SK-N-SH (cell line): ENCODE measurements at regions not wholly inside any gene's neighbourhood (a gene's known extent, or its start where the extent isn't known, plus 50 kb on each side); places are given as distances from the start of the nearest gene placed in this dataset.

Source experiments
- CTCF ChIA-PET: fragments of 300-600, 350-600 bp; formaldehyde crosslinking; extraction: SDS; loops from one replicate; lab custom pipeline; 2021; lab: Yijun Ruan, JAX
- POLR2A ChIA-PET: fragments of 350-600 bp; sonication (Branson Sonifier 250); formaldehyde crosslinking; extraction: SDS; loops from one replicate; lab custom pipeline; 2020; ENCODE audit warnings: antibody characterized with exemption, inconsistent platforms; lab: Yijun Ruan, JAX
- DNase-seq: peaks from one replicate; pipeline ENCODE4 v3.0.0; 2012
- H2AFZ ChIP-seq: fragments of 200-600 bp; sonication (generic); 2 replicates; pipeline ENCODE4 v1.8.1; 2016; ENCODE audit warnings: antibody characterized with exemption, mild to moderate bottlenecking, low read depth
- H3F3A ChIP-seq: fragments of 200-600 bp; sonication (generic); replicated peaks from 2 replicates; pipeline ENCODE3; 2016; ENCODE audit warnings: antibody characterized with exemption, mild to moderate bottlenecking; ENCODE audit not compliant: insufficient read depth
- H3K27ac ChIP-seq, 2 experiments: fragments of 200-500 bp in 1 of 2; fragments of 200-600 bp in 1 of 2; sonication (Bioruptor generic) in 1 of 2; sonication (generic), shearing (Covaris generic) in 1 of 2; 2 replicates each; pipeline versions ENCODE4 v1.5.1 to v1.6.1; 2014 to 2016; ENCODE audit warnings: low read depth in 2 of 2, inconsistent platforms in 1 of 2, low read length in 1 of 2, mild to moderate bottlenecking in 1 of 2, mixed read lengths in 1 of 2
- H3K27me3 ChIP-seq: fragments of 200-600 bp; sonication (generic), shearing (Covaris generic); 2 replicates; pipeline ENCODE4 v1.6.1; 2016; ENCODE audit warnings: mixed run types; ENCODE audit not compliant: insufficient read depth
- H3K36me3 ChIP-seq, 2 experiments: fragments of 200-500 bp in 1 of 2; fragments of 200-600 bp in 1 of 2; sonication (Bioruptor generic) in 1 of 2; sonication (generic) in 1 of 2; replicated peaks in 1 of 2; 2 replicates each; pipeline versions ENCODE3 to v1.5.1; 2014 to 2016; ENCODE audit warnings: low read length in 1 of 2, mild to moderate bottlenecking in 1 of 2; ENCODE audit not compliant: insufficient read depth in 2 of 2, control insufficient read depth in 1 of 2
- H3K4me1 ChIP-seq, 2 experiments: fragments of 200-500 bp in 1 of 2; fragments of 200-600 bp in 1 of 2; sonication (Bioruptor generic) in 1 of 2; sonication (generic), shearing (Covaris generic) in 1 of 2; 2 replicates each; pipeline versions ENCODE4 v1.5.1 to v1.6.1; 2014 to 2016; ENCODE audit warnings: low read depth in 1 of 2, low read length in 1 of 2, mixed run types in 1 of 2; ENCODE audit not compliant: insufficient read depth in 2 of 2, control insufficient read depth in 1 of 2
- H3K4me2 ChIP-seq: fragments of 200-600 bp; sonication (generic), shearing (Covaris generic); 2 replicates; pipeline ENCODE4 v1.6.1; 2017; ENCODE audit warnings: mixed run types
- H3K4me3 ChIP-seq, 2 experiments: fragments of 200-500 bp in 1 of 2; fragments of 200-600 bp in 1 of 2; sonication (Bioruptor generic) in 1 of 2; sonication (generic), shearing (Covaris generic) in 1 of 2; 2 replicates each; pipeline versions ENCODE4 v1.5.1 to v1.8.1; 2014 to 2016; ENCODE audit warnings: low read depth in 2 of 2, inconsistent platforms in 1 of 2, low read length in 1 of 2, mild to moderate bottlenecking in 1 of 2, mixed read lengths in 1 of 2, moderate library complexity in 1 of 2
- H3K79me2 ChIP-seq: fragments of 200-600 bp; sonication (generic); 2 replicates; pipeline ENCODE4 v1.8.1; 2017; ENCODE audit warnings: mild to moderate bottlenecking; ENCODE audit not compliant: insufficient read depth
- H3K9ac ChIP-seq: fragments of 200-600 bp; sonication (generic); 2 replicates; pipeline ENCODE4 v1.6.1; 2017; ENCODE audit warnings: mixed run types
- H3K9me2 ChIP-seq: fragments of 200-600 bp; sonication (generic); 2 replicates; pipeline ENCODE4 v1.6.1; 2017; ENCODE audit warnings: mixed run types
- H3K9me3 ChIP-seq: fragments of 200-600 bp; sonication (generic); 2 replicates; pipeline ENCODE4 v1.6.1; 2017; ENCODE audit warnings: mixed run types, mild to moderate bottlenecking, moderate library complexity
- H4K20me1 ChIP-seq: fragments of 200-600 bp; sonication (generic); 2 replicates; pipeline ENCODE4 v1.6.1; 2017; ENCODE audit warnings: mild to moderate bottlenecking, mixed run types; ENCODE audit not compliant: insufficient read depth
- CHD2 ChIP-seq: fragments of 150-350 bp; IDR thresholded peaks from 2 replicates; pipeline ENCODE4 v1.6.1; 2018; ENCODE audit warnings: low read length; ENCODE audit not compliant: partially characterized antibody
- EP300 ChIP-seq, 2 experiments: IDR thresholded peaks; 2 replicates each; pipeline versions ENCODE4 v1.4.0 to v1.6.1; 2012; ENCODE audit warnings: borderline replicate concordance in 1 of 2, low read depth in 1 of 2, low read length in 1 of 2
- FOSL2 ChIP-seq: IDR thresholded peaks from 2 replicates; pipeline ENCODE4 v1.4.0; 2012; ENCODE audit warnings: low read depth, mild to moderate bottlenecking, moderate library complexity, borderline replicate concordance
- FOXJ3 ChIP-seq: sonication (generic); formaldehyde crosslinking; IDR thresholded peaks from 2 replicates; pipeline ENCODE4 v1.5.1; 2020; ENCODE audit warnings: mild to moderate bottlenecking, missing genetic modification reagents
- FOXM1 ChIP-seq: IDR thresholded peaks from 2 replicates; pipeline ENCODE4 v1.4.0; 2012; ENCODE audit warnings: low read depth, mild to moderate bottlenecking
- GABPA ChIP-seq: IDR thresholded peaks from 2 replicates; pipeline ENCODE4 v1.4.0; 2012; ENCODE audit warnings: low read depth, mild to moderate bottlenecking
- GATA2 ChIP-seq: sonication (generic); formaldehyde crosslinking; IDR thresholded peaks from 2 replicates; pipeline ENCODE4 v1.5.0; 2020; ENCODE audit warnings: mild to moderate bottlenecking, missing genetic modification reagents
- JUND ChIP-seq: IDR thresholded peaks from 2 replicates; pipeline ENCODE4 v1.4.0; 2012
- MXI1 ChIP-seq: IDR thresholded peaks from 2 replicates; pipeline ENCODE4 v1.6.1; 2012; ENCODE audit warnings: mild to moderate bottlenecking, low read depth, low read length, improper control_type of control experiment
- NFIC ChIP-seq: IDR thresholded peaks from 2 replicates; pipeline ENCODE4 v1.4.0; 2012; ENCODE audit warnings: borderline replicate concordance
- NRF1 ChIP-seq: IDR thresholded peaks from 2 replicates; pipeline ENCODE4 v1.6.1; 2012; ENCODE audit warnings: low read depth, mild to moderate bottlenecking, low read length
- RXRA ChIP-seq: IDR thresholded peaks from 2 replicates; pipeline ENCODE4 v1.4.0; 2012; ENCODE audit warnings: low read depth, mild to moderate bottlenecking, borderline replicate concordance
- TAF1 ChIP-seq: IDR thresholded peaks from 2 replicates; pipeline ENCODE4 v1.6.1; 2012; ENCODE audit warnings: low read depth, mild to moderate bottlenecking, low read length, moderate library complexity, borderline replicate concordance
- TCF12 ChIP-seq: IDR thresholded peaks from 2 replicates; pipeline ENCODE4 v1.4.0; 2012
- TEAD4 ChIP-seq: IDR thresholded peaks from 2 replicates; pipeline ENCODE4 v1.4.0; 2012; ENCODE audit warnings: mild to moderate bottlenecking, borderline replicate concordance; ENCODE audit not compliant: insufficient read depth
- YY1 ChIP-seq: IDR thresholded peaks from 2 replicates; pipeline ENCODE4 v1.4.0; 2012; ENCODE audit warnings: low read depth, mild to moderate bottlenecking
- WGBS: methylation state at CpG from one replicate; pipeline ENCODE4 v1.1.6; 2017; ENCODE audit warnings: low lambda C conversion rate; 5-methylcytosine and 5-hydroxymethylcytosine counted together
- TF ChIP-seq, protein P1 (sequence below): IDR thresholded peaks from 2 replicates; pipeline ENCODE4 v1.4.0; 2012; ENCODE audit warnings: low read depth, borderline replicate concordance
- TF ChIP-seq, protein P2 (sequence below): IDR thresholded peaks from 2 replicates; pipeline ENCODE4 v1.4.0; 2012; ENCODE audit warnings: low read depth, borderline replicate concordance
- TF ChIP-seq, protein P3 (sequence below): IDR thresholded peaks from 2 replicates; pipeline ENCODE4; 2012

DNA sequence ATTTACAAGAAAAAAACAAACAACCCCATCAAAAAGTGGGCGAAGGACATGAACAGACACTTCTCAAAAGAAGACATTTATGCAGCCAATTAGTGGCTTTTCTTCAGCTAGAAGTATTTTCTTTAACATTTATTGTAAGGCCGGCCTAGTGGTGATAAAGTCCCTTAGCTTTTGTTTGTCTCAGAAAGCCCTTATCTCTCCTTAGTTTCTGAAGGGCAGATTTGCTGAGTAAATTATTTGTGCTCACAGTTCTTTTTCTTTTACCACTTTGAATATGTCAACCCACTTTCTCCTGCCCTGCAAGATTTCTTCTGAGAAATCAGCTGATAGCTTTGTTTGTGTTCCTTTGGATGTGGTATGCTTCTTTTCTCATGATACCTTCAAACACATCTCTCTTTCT is 344.0 kb upstream of the SYNCRIP start:
- H3K9me2 ChIP-seq, result no peaks in the 10 kb centered on the region
- TF ChIP-seq MXI1 (no peak), GABPA (no peak), CHD2 (no peak), NRF1 (no peak), FOXM1 (no peak), JUND (no peak), FOXJ3 (CRISPR knock-in tag) (no peak), TCF12 (no peak), EP300 (IDR thresholded peaks at IDR 0.05; ENCODE audit: borderline replicate concordance in 1 of 2, low read depth in 1 of 2, low read length in 1 of 2) (no peak), GATA2 (CRISPR knock-in tag) (no peak)
- TF ChIP-seq, protein P1, sequence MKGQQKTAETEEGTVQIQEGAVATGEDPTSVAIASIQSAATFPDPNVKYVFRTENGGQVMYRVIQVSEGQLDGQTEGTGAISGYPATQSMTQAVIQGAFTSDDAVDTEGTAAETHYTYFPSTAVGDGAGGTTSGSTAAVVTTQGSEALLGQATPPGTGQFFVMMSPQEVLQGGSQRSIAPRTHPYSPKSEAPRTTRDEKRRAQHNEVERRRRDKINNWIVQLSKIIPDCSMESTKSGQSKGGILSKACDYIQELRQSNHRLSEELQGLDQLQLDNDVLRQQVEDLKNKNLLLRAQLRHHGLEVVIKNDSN, result no peak
- TF ChIP-seq, protein P2, sequence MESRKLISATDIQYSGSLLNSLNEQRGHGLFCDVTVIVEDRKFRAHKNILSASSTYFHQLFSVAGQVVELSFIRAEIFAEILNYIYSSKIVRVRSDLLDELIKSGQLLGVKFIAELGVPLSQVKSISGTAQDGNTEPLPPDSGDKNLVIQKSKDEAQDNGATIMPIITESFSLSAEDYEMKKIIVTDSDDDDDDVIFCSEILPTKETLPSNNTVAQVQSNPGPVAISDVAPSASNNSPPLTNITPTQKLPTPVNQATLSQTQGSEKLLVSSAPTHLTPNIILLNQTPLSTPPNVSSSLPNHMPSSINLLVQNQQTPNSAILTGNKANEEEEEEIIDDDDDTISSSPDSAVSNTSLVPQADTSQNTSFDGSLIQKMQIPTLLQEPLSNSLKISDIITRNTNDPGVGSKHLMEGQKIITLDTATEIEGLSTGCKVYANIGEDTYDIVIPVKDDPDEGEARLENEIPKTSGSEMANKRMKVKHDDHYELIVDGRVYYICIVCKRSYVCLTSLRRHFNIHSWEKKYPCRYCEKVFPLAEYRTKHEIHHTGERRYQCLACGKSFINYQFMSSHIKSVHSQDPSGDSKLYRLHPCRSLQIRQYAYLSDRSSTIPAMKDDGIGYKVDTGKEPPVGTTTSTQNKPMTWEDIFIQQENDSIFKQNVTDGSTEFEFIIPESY, result no peak
- H3K27ac ChIP-seq, result no peak overlapping the region
- H3K4me1 ChIP-seq, result no peaks in the 10 kb centered on the region
- WGBS, result 45% methylated on average over 2 of the region's 2 CpGs
- no peak overlapping the region for H3K4me2 ChIP-seq
- no peak for DNase-seq
- CTCF ChIA-PET, result no interaction called here
- no peaks in the 10 kb centered on the region for H3K9me3 ChIP-seq
- H2AFZ ChIP-seq, result no peak overlapping the region
- no peak overlapping the region for H3K4me3 ChIP-seq
- H3F3A ChIP-seq, result no peaks in the 10 kb centered on the region
- H3K36me3 ChIP-seq, result no peaks in the 10 kb centered on the region
- POLR2A ChIA-PET, result no interaction called here
- H4K20me1 ChIP-seq, result no peaks in the 10 kb centered on the region
- H3K27me3 ChIP-seq, result no peaks in the 10 kb centered on the region
- H3K9ac ChIP-seq, result no peak overlapping the region
- no peaks in the 10 kb centered on the region for H3K79me2 ChIP-seq

DNA sequence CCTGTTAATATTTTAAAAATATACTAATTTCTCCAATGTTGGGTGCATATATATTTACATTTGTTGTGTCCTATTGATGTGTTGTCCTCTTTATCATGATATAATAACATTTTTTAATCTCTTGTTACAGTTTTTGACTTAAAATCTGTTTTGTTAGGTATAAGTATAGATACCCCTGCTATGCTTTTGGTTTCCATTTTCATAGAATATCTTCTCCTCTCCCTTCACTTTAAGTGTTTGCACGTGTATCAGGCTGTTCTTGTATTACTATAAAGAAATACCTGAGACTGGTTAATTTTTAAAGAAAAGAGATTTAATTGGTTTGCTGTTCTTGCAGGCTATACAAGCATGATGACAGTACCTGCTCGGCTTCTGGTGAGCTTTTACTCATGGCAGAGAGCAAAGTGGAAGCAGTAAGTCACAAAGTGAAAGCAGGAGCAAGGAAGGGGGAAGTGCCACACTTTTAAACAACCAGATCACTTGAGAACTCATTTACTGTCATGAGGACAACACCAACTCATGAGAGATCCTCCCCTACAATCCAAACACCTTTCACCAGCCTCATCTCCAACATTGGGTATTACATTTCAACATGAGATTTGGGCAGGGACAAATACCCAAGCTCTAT is 340.5 kb upstream of the SYNCRIP start:
- CTCF ChIA-PET, result no interaction called here
- H3K9me2 ChIP-seq, result no peaks in the 10 kb centered on the region
- no peaks in the 10 kb centered on the region for H3K27me3 ChIP-seq
- no peak for DNase-seq
- no peak overlapping the region for H3K27ac ChIP-seq
- no peak overlapping the region for H3K4me2 ChIP-seq
- no peak overlapping the region for H2AFZ ChIP-seq
- H3K4me3 ChIP-seq, result no peak overlapping the region
- no peaks in the 10 kb centered on the region for H3K9me3 ChIP-seq
- no peaks in the 10 kb centered on the region for H4K20me1 ChIP-seq
- H3K4me1 ChIP-seq, result no peaks in the 10 kb centered on the region
- POLR2A ChIA-PET, result no interaction called here
- no peaks in the 10 kb centered on the region for H3K36me3 ChIP-seq
- WGBS, result 11% methylated on average over 2 of the region's 2 CpGs
- H3K79me2 ChIP-seq, result no peaks in the 10 kb centered on the region
- no peak overlapping the region for H3K9ac ChIP-seq
- no peaks in the 10 kb centered on the region for H3F3A ChIP-seq
- TF ChIP-seq YY1, result no peak
- no peak for TF ChIP-seq GATA2 (CRISPR knock-in tag)
- no peak for TF ChIP-seq JUND
- TF ChIP-seq, protein P3, sequence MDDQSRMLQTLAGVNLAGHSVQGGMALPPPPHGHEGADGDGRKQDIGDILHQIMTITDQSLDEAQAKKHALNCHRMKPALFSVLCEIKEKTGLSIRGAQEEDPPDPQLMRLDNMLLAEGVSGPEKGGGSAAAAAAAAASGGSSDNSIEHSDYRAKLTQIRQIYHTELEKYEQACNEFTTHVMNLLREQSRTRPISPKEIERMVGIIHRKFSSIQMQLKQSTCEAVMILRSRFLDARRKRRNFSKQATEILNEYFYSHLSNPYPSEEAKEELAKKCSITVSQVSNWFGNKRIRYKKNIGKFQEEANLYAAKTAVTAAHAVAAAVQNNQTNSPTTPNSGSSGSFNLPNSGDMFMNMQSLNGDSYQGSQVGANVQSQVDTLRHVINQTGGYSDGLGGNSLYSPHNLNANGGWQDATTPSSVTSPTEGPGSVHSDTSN, result no peak
- TF ChIP-seq, protein P2, result no peak
- TF ChIP-seq TAF1, result no peak
- TF ChIP-seq, protein P1, result no peak
- TF ChIP-seq NFIC, result no peak
- no peak for TF ChIP-seq GABPA
- TF ChIP-seq TEAD4, result no peak
- no peak for TF ChIP-seq EP300 (IDR thresholded peaks at IDR 0.05; ENCODE audit: borderline replicate concordance in 1 of 2, low read depth in 1 of 2, low read length in 1 of 2)
- TF ChIP-seq CHD2, result no peak
- TF ChIP-seq NRF1, result no peak
- TF ChIP-seq RXRA, result no peak
- no peak for TF ChIP-seq FOSL2
